HL-60 (cell line): ENCODE measurements at regions not wholly inside any gene's neighbourhood (a gene's known extent, or its start where the extent isn't known, plus 50 kb on each side); places are given as distances from the start of the nearest gene placed in this dataset.
"Not testable (repeated sequence)": the region's sequence is repeated elsewhere in the genome, so short reads cannot be mapped to it uniquely, and the experiment has no call there.

Experiments
- DNase-seq, 2 experiments: peaks; one replicate each; pipeline ENCODE4 v3.0.0-alpha.2; 2010 to 2020; ENCODE audit warnings: low read depth in 1 of 2, low spot score in 1 of 2
- H3K27ac ChIP-seq: fragments of 250-450 bp; sonication (Bioruptor Pico); replicated peaks from 2 replicates; pipeline ENCODE4 v1.5.1; 2020; ENCODE audit warnings: mild to moderate bottlenecking, moderate library complexity
- H3K27me3 ChIP-seq: fragments of 250-450 bp; sonication (Bioruptor Pico); 2 replicates; pipeline ENCODE4 v1.5.1; 2021; ENCODE audit warnings: mild to moderate bottlenecking, moderate library complexity; ENCODE audit not compliant: insufficient read depth, poor library complexity, severe bottlenecking
- H3K4me3 ChIP-seq: replicated peaks from 2 replicates; pipeline ENCODE4 v1.5.1; 2011; ENCODE audit warnings: mild to moderate bottlenecking, control low read depth, low read length; ENCODE audit not compliant: insufficient read depth
- CTCF ChIP-seq: IDR thresholded peaks from one replicate; pipeline ENCODE4 v1.5.1; 2011; ENCODE audit warnings: low read length, control low read depth, inconsistent platforms; ENCODE audit not compliant: insufficient read depth
- GABPA ChIP-seq: IDR thresholded peaks from 2 replicates; pipeline ENCODE4 v1.6.1; 2012; ENCODE audit warnings: low read depth
- POLR2AphosphoS5 ChIP-seq: IDR thresholded peaks from 2 replicates; pipeline ENCODE4 v1.6.1; 2012; ENCODE audit warnings: low read depth
- REST ChIP-seq: IDR thresholded peaks from 2 replicates; pipeline ENCODE4 v1.6.1; 2012; ENCODE audit warnings: low read depth; ENCODE audit not compliant: insufficient replicate concordance
- SPI1 ChIP-seq: IDR thresholded peaks from 2 replicates; pipeline ENCODE4 v1.6.1; 2012; ENCODE audit warnings: low read depth, mild to moderate bottlenecking, borderline replicate concordance

DNA sequence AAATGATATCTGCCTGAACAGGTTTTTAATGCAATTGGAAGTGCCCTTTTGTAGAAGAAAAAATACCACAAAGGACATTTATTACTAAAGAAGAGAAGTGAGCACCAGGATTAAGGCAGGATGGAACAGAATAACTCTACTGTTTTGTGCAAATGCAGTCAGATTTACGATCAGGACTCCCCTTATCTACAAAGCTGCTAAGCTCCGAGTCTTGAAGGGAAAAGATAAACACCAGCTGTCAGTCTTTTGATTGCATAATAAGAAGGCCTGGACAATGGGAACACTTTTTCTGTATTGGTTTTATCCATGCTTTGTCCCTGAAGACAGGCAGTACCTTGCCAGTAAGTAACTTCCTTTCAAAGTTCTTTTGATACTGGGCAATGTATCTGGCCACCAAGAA is 797.9 kb upstream of the SLC35B3 start:
- TF ChIP-seq REST, result no peak
- TF ChIP-seq GABPA, result no peak
- TF ChIP-seq POLR2AphosphoS5, result no peak
- no peak for TF ChIP-seq SPI1
- TF ChIP-seq CTCF, result no peak
- no peak overlapping the region for H3K27ac ChIP-seq
- no peak for DNase-seq
- no peaks in the 10 kb centered on the region for H3K27me3 ChIP-seq
- H3K4me3 ChIP-seq, result no peak overlapping the region

DNA sequence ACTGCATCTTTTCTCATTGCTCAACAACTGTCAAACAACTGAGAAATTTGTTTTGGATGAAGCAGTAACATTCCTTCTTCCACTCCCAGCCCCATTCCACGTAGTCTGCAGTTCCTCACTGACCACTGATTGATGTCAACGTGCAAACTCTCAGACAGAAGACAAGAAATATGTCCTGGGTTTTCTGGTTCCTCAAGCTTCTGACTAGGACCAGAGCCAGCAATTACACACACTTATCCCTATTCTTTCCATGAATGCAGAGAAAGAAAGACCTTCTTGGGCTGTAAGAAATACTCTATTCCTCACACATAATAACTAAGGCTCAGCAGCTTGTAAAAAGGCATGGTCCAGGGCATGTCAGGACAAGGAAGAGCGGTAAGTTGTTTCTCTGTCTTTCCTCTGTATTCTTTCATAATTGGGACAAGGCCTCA is 790.1 kb upstream of the SLC35B3 start:
- H3K4me3 ChIP-seq, result no peak overlapping the region
- TF ChIP-seq REST (no peak), GABPA (no peak), SPI1 (no peak)
- no peak overlapping the region for H3K27ac ChIP-seq
- peaks cover 3% of the 10 kb centered on the region for H3K27me3 ChIP-seq
- DNase-seq, result no peak

- no peak for TF ChIP-seq CTCF
- TF ChIP-seq REST, result no peak
- no peak for TF ChIP-seq POLR2AphosphoS5
- TF ChIP-seq SPI1, result no peak
- TF ChIP-seq GABPA, result no peak
- Histone ChIP-seq H3K4me3 (no peak overlapping the region), H3K27ac (no peak overlapping the region), H3K27me3 (peaks cover 3% of the 10 kb centered on the region)
- no peak for DNase-seq
Observed at GRCh38 chr6:9224539-9224938, 789.2 kb upstream of the SLC35B3 start.

GRCh38 chr6:9213717-9214116 is 778.4 kb upstream of the SLC35B3 start:
- not testable (repeated sequence) for H3K4me3 ChIP-seq, DNase-seq, H3K27ac ChIP-seq, H3K27me3 ChIP-seq
